ENCODE measurements at regions not wholly inside any gene's neighbourhood (a gene's known extent, or its start where the extent isn't known, plus 50 kb on each side); places are given as distances from the start of the nearest gene placed in this dataset.

DNA sequence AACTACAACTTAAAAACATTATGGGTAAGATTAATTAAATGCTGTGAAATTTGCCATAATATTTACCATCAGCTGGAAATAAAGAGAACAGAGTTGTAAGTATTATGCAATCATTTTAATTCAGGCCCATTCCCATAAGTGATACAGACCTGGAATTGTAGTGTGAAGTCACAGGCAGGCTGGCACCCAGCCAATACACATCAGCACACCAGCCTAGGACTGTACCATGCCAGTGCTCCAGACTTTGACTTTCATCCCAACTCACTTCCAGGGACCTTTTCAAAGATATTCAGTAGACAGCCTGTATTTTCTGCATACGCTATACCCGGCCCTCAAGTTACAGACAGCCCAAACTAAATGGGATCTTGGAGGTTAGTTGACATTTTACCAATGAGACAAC is 143.3 kb downstream of the TES start:
- H2AFZ ChIP-seq (ENCODE audit: low read length): no peak overlapping the region
- ChIA-PET CTCF (ENCODE audit: unreplicated experiment) (no interaction called here), POLR2A (no interaction called here)
- DNase-seq (ENCODE audit: low spot score): no peak
- H3K9me3 ChIP-seq (ENCODE audit: low read length): no peaks in the 10 kb centered on the region
- no peak overlapping the region for H3K4me3 ChIP-seq (ENCODE audit: low read depth, low read length, poor library complexity, severe bottlenecking)
- no peaks in the 10 kb centered on the region for H3K9me2 ChIP-seq (ENCODE audit: insufficient read depth, low read length)
- H4K20me1 ChIP-seq (ENCODE audit: insufficient read depth, low read length): no peaks in the 10 kb centered on the region
- H3K4me2 ChIP-seq (ENCODE audit: low read length): no peak overlapping the region
- intact Hi-C loops (cut with micrococcal nuclease; ENCODE audit: unreplicated experiment): no loop called here
- no peak overlapping the region for H3K27ac ChIP-seq (ENCODE audit: low read depth, low read length, poor library complexity, severe bottlenecking)
- no peaks in the 10 kb centered on the region for H3K36me3 ChIP-seq (ENCODE audit: insufficient read depth, low read length)
- BruUV-seq (replicated peaks): no TSS peak
- no peaks in the 10 kb centered on the region for H3K4me1 ChIP-seq (ENCODE audit: insufficient read depth, low read length, poor library complexity, severe bottlenecking)
- no peak for TF ChIP-seq EZH2phosphoT487 (IDR thresholded peaks at IDR 0.05; ENCODE audit: borderline replicate concordance, low read depth, low read length)
- TF ChIP-seq CTCF (conservative IDR thresholded peaks at IDR 0.05; ENCODE audit: low read length): no peak
- no peaks in the 10 kb centered on the region for H3K79me2 ChIP-seq (ENCODE audit: insufficient read depth, low read depth, low read length)

GRCh38 chr7:116354171-116354545 is 143.8 kb downstream of the TES start:
- no peak overlapping the region for H2AFZ ChIP-seq (ENCODE audit: low read length)
- POLR2A ChIA-PET: no interaction called here
- no peak overlapping the region for H3K4me2 ChIP-seq (ENCODE audit: low read length)
- no peaks in the 10 kb centered on the region for H3K79me2 ChIP-seq (ENCODE audit: insufficient read depth, low read depth, low read length)
- H3K4me3 ChIP-seq (ENCODE audit: low read depth, low read length, poor library complexity, severe bottlenecking): no peak overlapping the region
- H4K20me1 ChIP-seq (ENCODE audit: insufficient read depth, low read length): no peaks in the 10 kb centered on the region
- no peaks in the 10 kb centered on the region for H3K4me1 ChIP-seq (ENCODE audit: insufficient read depth, low read length, poor library complexity, severe bottlenecking)
- no TSS peak for BruUV-seq (replicated peaks)
- no peak overlapping the region for H3K27ac ChIP-seq (ENCODE audit: low read depth, low read length, poor library complexity, severe bottlenecking)
- intact Hi-C loops (cut with micrococcal nuclease; ENCODE audit: unreplicated experiment): no loop called here
- DNase-seq (ENCODE audit: low spot score): no peak
- no peaks in the 10 kb centered on the region for H3K9me2 ChIP-seq (ENCODE audit: insufficient read depth, low read length)
- no peaks in the 10 kb centered on the region for H3K9me3 ChIP-seq (ENCODE audit: low read length)
- H3K36me3 ChIP-seq (ENCODE audit: insufficient read depth, low read length): no peaks in the 10 kb centered on the region
- CTCF ChIA-PET (ENCODE audit: unreplicated experiment): no interaction called here
- TF ChIP-seq CTCF (conservative IDR thresholded peaks at IDR 0.05; ENCODE audit: low read length) (no peak), EZH2phosphoT487 (IDR thresholded peaks at IDR 0.05; ENCODE audit: borderline replicate concordance, low read depth, low read length) (no peak)

DNA sequence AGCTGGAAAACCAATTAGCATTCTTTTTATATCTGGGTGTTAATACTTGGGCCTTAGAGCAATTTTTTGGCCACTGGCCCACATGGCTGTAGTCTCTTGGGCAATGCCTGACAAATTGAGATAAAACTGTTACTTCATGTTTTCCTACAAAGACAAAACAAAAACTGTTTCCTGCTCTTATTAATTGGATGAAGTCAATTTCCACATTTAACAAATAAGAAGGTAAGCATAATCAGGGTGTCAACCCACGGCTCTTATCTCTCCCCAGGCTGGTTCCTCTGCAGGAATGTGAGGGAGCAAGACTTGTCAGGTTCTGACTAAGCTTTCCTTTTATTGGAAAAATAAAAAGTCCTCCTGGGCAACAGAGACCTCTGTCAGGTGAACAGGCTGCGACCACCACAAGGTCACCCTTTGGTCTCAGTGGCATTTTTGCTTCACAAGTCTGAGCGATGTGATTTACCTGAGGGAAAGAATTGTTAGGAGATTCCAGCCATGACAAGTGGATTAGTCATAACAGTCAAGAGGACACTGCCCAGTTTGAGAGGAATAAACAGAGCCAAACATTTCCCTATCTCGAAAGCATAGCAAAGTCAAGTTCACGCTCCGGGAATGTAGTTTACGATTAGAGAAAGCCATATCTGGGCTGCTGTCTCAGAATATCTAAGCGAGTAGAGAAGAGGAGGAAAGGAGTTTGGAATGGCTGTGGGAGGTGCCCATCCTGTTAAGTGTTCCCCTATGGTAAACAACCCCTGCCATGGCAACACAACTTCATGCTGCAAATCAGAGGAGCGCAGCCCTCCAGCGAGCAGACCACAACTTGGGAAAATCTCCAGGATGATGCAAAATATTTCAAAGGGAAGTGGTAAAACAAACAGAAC is 144.4 kb downstream of the TES start:
- Histone ChIP-seq H3K4me2 (ENCODE audit: low read length) (no peak overlapping the region), H3K79me2 (ENCODE audit: insufficient read depth, low read depth, low read length) (no peaks in the 10 kb centered on the region), H3K4me1 (ENCODE audit: insufficient read depth, low read length, poor library complexity, severe bottlenecking) (no peaks in the 10 kb centered on the region), H3K36me3 (ENCODE audit: insufficient read depth, low read length) (no peaks in the 10 kb centered on the region), H3K9me2 (ENCODE audit: insufficient read depth, low read length) (no peaks in the 10 kb centered on the region), H3K4me3 (ENCODE audit: low read depth, low read length, poor library complexity, severe bottlenecking) (no peak overlapping the region), H3K9me3 (ENCODE audit: low read length) (no peaks in the 10 kb centered on the region), H3K27ac (ENCODE audit: low read depth, low read length, poor library complexity, severe bottlenecking) (no peak overlapping the region), H4K20me1 (ENCODE audit: insufficient read depth, low read length) (no peaks in the 10 kb centered on the region), H2AFZ (ENCODE audit: low read length) (no peak overlapping the region)
- TF ChIP-seq CTCF (conservative IDR thresholded peaks at IDR 0.05; ENCODE audit: low read length) (no peak), EZH2phosphoT487 (IDR thresholded peaks at IDR 0.05; ENCODE audit: borderline replicate concordance, low read depth, low read length) (no peak)
- DNase-seq (ENCODE audit: low spot score): no peak
- no TSS peak for BruUV-seq (replicated peaks)
- POLR2A ChIA-PET: no interaction called here
- intact Hi-C loops (cut with micrococcal nuclease; ENCODE audit: unreplicated experiment): no loop called here
- CTCF ChIA-PET (ENCODE audit: unreplicated experiment): no interaction called here

Data from OCI-LY7 (cell line).